ENCODE measurements at regions not wholly inside any gene's neighbourhood (a gene's known extent, or its start where the extent isn't known, plus 50 kb on each side); places are given as distances from the start of the nearest gene placed in this dataset.
A peak's percentile ranks its signal among the peaks of the same experiment; 100 is the strongest.

DNA sequence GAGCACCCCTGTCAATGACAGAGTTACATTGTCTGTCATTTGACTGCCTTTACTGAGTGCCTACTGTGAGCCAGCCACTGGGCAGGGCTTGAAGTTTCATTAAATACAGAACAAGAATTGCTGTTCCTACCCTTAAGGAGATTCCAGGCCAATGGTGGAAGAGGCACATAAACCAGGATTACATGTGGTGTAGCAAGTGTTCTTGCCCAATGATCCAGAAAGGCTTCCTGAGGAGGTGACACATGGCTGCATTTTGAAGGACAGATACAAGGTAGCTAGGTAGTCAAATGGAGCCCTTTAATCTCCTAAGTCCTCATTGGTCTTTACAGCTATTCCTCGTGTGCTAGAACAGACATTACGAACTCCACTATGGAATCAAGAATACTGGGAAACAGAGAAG, 312.7 kb downstream of the ETAA1 start:
- TF ChIP-seq, protein P1, sequence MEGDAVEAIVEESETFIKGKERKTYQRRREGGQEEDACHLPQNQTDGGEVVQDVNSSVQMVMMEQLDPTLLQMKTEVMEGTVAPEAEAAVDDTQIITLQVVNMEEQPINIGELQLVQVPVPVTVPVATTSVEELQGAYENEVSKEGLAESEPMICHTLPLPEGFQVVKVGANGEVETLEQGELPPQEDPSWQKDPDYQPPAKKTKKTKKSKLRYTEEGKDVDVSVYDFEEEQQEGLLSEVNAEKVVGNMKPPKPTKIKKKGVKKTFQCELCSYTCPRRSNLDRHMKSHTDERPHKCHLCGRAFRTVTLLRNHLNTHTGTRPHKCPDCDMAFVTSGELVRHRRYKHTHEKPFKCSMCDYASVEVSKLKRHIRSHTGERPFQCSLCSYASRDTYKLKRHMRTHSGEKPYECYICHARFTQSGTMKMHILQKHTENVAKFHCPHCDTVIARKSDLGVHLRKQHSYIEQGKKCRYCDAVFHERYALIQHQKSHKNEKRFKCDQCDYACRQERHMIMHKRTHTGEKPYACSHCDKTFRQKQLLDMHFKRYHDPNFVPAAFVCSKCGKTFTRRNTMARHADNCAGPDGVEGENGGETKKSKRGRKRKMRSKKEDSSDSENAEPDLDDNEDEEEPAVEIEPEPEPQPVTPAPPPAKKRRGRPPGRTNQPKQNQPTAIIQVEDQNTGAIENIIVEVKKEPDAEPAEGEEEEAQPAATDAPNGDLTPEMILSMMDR (IDR thresholded peaks at IDR 0.05; ENCODE audit: control extremely low read depth, extremely low read depth), result no peak
- Histone ChIP-seq H3K4me1 (ENCODE audit: control insufficient read depth in 5 of 5, insufficient read depth in 5 of 5, low read length in 5 of 5) (peaks cover 0 to 16% (median 0%) of the 10 kb centered on the region in 5 donors), H3K36me3 (ENCODE audit: control insufficient read depth in 4 of 4, insufficient read depth in 4 of 4, low read length in 4 of 4) (no peaks in the 10 kb centered on the region), H3K27me3 (ENCODE audit: control insufficient read depth in 3 of 3, insufficient read depth in 3 of 3, low read length in 2 of 3) (no peaks in the 10 kb centered on the region), H3K9ac (ENCODE audit: insufficient read depth in 1 of 2, low read length in 2 of 2) (no peak overlapping the region), H3K27ac (ENCODE audit: low read depth in 1 of 2, low read length in 1 of 2) (no peak overlapping the region), H3K9me3 (ENCODE audit: control insufficient read depth in 4 of 4, insufficient read depth in 3 of 4, low read length in 3 of 4) (no peaks in the 10 kb centered on the region), H3K4me3 (no peak overlapping the region)
- no peak for DNase-seq
- ATAC-seq (ENCODE audit: insufficient read depth, low FRiP score), result no peak
- WGBS, 2 donors, result 92 to 95% methylated on average over 2 of the region's 2 CpGs

DNA sequence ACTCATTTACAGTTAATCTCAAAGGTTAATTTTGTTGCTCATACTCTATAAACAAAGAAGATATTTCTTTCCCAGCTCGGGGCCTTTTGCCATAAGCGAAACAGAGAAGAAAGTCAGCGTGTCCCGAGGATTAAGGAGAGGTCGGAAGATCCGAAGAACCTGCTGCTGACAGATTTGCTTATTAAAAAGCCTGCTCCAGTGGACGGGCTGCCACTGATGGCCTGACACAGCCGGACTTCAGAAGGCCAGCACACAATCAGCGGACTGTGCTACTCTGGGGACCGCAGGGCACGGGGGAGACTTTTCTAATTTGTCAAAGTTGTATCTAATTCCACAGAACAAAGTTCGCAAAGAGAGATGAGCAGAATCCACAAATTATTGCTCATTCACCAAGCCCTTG, 315.4 kb downstream of the ETAA1 start:
- TF ChIP-seq, protein P1 (IDR thresholded peaks at IDR 0.05; ENCODE audit: control extremely low read depth, extremely low read depth), result no peak
- H3K27me3 ChIP-seq (ENCODE audit: control insufficient read depth in 3 of 3, insufficient read depth in 3 of 3, low read length in 2 of 3), result no peaks in the 10 kb centered on the region
- H3K36me3 ChIP-seq (ENCODE audit: control insufficient read depth in 4 of 4, insufficient read depth in 4 of 4, low read length in 4 of 4), result no peaks in the 10 kb centered on the region
- no peak overlapping the region for H3K4me3 ChIP-seq
- DNase-seq (peak; percentile 16 to 36 (median 22)), ATAC-seq (ENCODE audit: insufficient read depth, low FRiP score) (no peak)
- peaks cover 0 to 16% (median 0%) of the 10 kb centered on the region in 5 donors for H3K4me1 ChIP-seq (ENCODE audit: control insufficient read depth in 5 of 5, insufficient read depth in 5 of 5, low read length in 5 of 5)
- H3K27ac ChIP-seq (ENCODE audit: low read depth in 1 of 2, low read length in 1 of 2), result no peak overlapping the region
- H3K9ac ChIP-seq (ENCODE audit: insufficient read depth in 1 of 2, low read length in 2 of 2), result peak overlapping the region in 1 of 2 donors; percentile 28
- 73 to 82% methylated on average over 12 of the region's 12 CpGs for WGBS, 2 donors
- no peaks in the 10 kb centered on the region for H3K9me3 ChIP-seq (ENCODE audit: control insufficient read depth in 4 of 4, insufficient read depth in 3 of 4, low read length in 3 of 4)

DNA sequence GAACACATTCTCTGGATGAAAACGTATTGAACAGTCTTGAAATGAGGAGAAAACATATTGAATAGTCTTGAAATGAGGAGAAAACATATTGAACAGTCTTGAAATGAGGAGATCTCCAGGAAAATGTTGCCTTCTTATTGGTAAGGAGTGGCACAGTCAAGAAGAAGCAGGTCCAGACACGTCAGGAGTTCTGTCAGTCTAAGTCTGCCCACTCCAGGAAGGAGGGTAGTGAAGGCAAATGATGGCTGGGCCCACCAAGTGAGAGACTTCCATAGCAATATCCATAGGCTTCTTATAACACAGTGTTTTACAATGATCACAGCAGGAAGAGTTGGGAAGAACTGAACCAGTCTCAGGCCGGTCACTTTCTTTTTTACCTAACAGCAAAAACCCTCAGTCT, 316.2 kb downstream of the ETAA1 start:
- H3K4me1 ChIP-seq (ENCODE audit: control insufficient read depth in 5 of 5, insufficient read depth in 5 of 5, low read length in 5 of 5), result peaks cover 0 to 16% (median 0%) of the 10 kb centered on the region in 5 donors
- no peak overlapping the region for H3K4me3 ChIP-seq
- no peaks in the 10 kb centered on the region for H3K9me3 ChIP-seq (ENCODE audit: control insufficient read depth in 4 of 4, insufficient read depth in 3 of 4, low read length in 3 of 4)
- no peak overlapping the region for H3K27ac ChIP-seq (ENCODE audit: low read depth in 1 of 2, low read length in 1 of 2)
- no peak for DNase-seq
- TF ChIP-seq, protein P1 (IDR thresholded peaks at IDR 0.05; ENCODE audit: control extremely low read depth, extremely low read depth), result no peak
- ATAC-seq (ENCODE audit: insufficient read depth, low FRiP score), result no peak
- no peak overlapping the region for H3K9ac ChIP-seq (ENCODE audit: insufficient read depth in 1 of 2, low read length in 2 of 2)
- 74 to 80% methylated on average over 3 of the region's 3 CpGs for WGBS, 2 donors
- no peaks in the 10 kb centered on the region for H3K27me3 ChIP-seq (ENCODE audit: control insufficient read depth in 3 of 3, insufficient read depth in 3 of 3, low read length in 2 of 3)
- H3K36me3 ChIP-seq (ENCODE audit: control insufficient read depth in 4 of 4, insufficient read depth in 4 of 4, low read length in 4 of 4), result no peaks in the 10 kb centered on the region

DNA sequence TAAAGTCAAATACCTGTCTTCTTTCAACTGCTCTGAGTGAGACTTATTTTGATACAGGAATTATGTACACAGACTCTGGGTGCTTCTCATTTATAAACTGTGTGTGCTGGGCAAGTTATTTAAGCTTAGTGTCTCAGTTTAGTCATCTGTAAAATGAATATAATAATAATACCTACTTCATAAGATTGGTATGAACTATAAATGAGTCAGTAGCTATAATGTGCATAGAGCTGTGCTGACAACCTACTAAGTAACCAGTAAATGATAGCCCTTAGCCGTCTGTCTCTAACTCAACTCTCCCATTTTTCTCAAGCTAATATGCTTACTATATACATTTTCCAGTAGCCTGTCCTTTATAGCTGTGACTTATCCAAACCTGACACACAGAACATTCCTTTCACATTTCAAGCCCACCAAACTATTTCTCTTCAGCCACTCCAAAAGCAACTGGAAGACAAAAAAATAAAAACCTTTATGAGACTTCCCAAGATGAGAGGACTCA, 319.8 kb downstream of the ETAA1 start:
- Histone ChIP-seq H3K27me3 (ENCODE audit: control insufficient read depth in 3 of 3, insufficient read depth in 3 of 3, low read length in 2 of 3) (no peaks in the 10 kb centered on the region), H3K4me1 (ENCODE audit: control insufficient read depth in 5 of 5, insufficient read depth in 5 of 5, low read length in 5 of 5) (peaks cover 0 to 7% (median 0%) of the 10 kb centered on the region in 5 donors), H3K4me3 (no peak overlapping the region), H3K9me3 (ENCODE audit: control insufficient read depth in 4 of 4, insufficient read depth in 3 of 4, low read length in 3 of 4) (no peaks in the 10 kb centered on the region), H3K9ac (ENCODE audit: insufficient read depth in 1 of 2, low read length in 2 of 2) (no peak overlapping the region), H3K36me3 (ENCODE audit: control insufficient read depth in 4 of 4, insufficient read depth in 4 of 4, low read length in 4 of 4) (no peaks in the 10 kb centered on the region), H3K27ac (ENCODE audit: low read depth in 1 of 2, low read length in 1 of 2) (no peak overlapping the region)
- ATAC-seq (ENCODE audit: insufficient read depth, low FRiP score) (no peak), DNase-seq (no peak)
- WGBS, 2 donors, result 83 to 96% methylated on average over 1 of the region's 1 CpG
- TF ChIP-seq, protein P1 (IDR thresholded peaks at IDR 0.05; ENCODE audit: control extremely low read depth, extremely low read depth), result no peak
